Upper lobe of right lung (tissue), 1 donor: ENCODE measurements at regions not wholly inside any gene's neighbourhood (a gene's known extent, or its start where the extent isn't known, plus 50 kb on each side); places are given as distances from the start of the nearest gene placed in this dataset.

Experiments
- ATAC-seq: fragments of 200-7000 bp; cut with Tn5 transposase; one replicate; pipeline ENCODE4 v1.9.1; 2020; ENCODE audit warnings: mild to moderate bottlenecking, moderate library complexity
- DNase-seq: peaks from one replicate; pipeline ENCODE4 v3.0.0-alpha.2; 2020
- H3K27ac ChIP-seq: fragments of 200-600 bp; one replicate; pipeline ENCODE4 v1.8.0; 2022
- H3K27me3 ChIP-seq: fragments of 200-600 bp; one replicate; pipeline ENCODE4 v1.8.0; 2022; ENCODE audit warnings: mild to moderate bottlenecking
- H3K36me3 ChIP-seq: fragments of 200-600 bp; one replicate; pipeline ENCODE4 v1.8.0; 2022
- H3K4me1 ChIP-seq: fragments of 200-600 bp; one replicate; pipeline ENCODE4 v1.8.0; 2022
- H3K4me3 ChIP-seq: fragments of 200-600 bp; one replicate; pipeline ENCODE4 v1.8.0; 2022; ENCODE audit warnings: mild to moderate bottlenecking
- H3K9me3 ChIP-seq: fragments of 200-600 bp; one replicate; pipeline ENCODE4 v1.8.0; 2022
- CTCF ChIP-seq: fragments of 200-600 bp; IDR thresholded peaks from one replicate; pipeline ENCODE4 v1.8.0; 2022; ENCODE audit warnings: antibody characterized with exemption
- intact Hi-C: fragments of 100-400 bp; cut with DNase I; formaldehyde crosslinking; loops from one replicate; pipeline ENCODE4 v1.11.0; 2022
- donor health status: DM: no; HTN: yes; CAD: no; lungs with severe emphysema.

- ATAC-seq (no peak), DNase-seq (no peak)
- Histone ChIP-seq H3K4me1 (no peaks in the 10 kb centered on the region), H3K27ac (no peak overlapping the region), H3K27me3 (no peaks in the 10 kb centered on the region), H3K36me3 (no peaks in the 10 kb centered on the region), H3K9me3 (no peaks in the 10 kb centered on the region), H3K4me3 (no peak overlapping the region)
- TF ChIP-seq CTCF, result no peak
- intact Hi-C loops, result no loop called here
Observed at GRCh38 chr2:235366390-235366789, 127.5 kb upstream of the AGAP1 start.

- TF ChIP-seq CTCF, result no peak
- H3K27ac ChIP-seq, result no peak overlapping the region
- H3K36me3 ChIP-seq, result no peaks in the 10 kb centered on the region
- ATAC-seq, result no peak
- H3K4me1 ChIP-seq, result no peaks in the 10 kb centered on the region
- no peak overlapping the region for H3K4me3 ChIP-seq
- no peaks in the 10 kb centered on the region for H3K9me3 ChIP-seq
- no peaks in the 10 kb centered on the region for H3K27me3 ChIP-seq
- no peak for DNase-seq
- intact Hi-C loops, result no loop called here
Observed at GRCh38 chr2:235366807-235367206, 127.0 kb upstream of the AGAP1 start.

- peak; percentile 22 for ATAC-seq
- Histone ChIP-seq H3K4me1 (no peaks in the 10 kb centered on the region), H3K4me3 (no peak overlapping the region), H3K27me3 (no peaks in the 10 kb centered on the region), H3K36me3 (no peaks in the 10 kb centered on the region), H3K27ac (no peak overlapping the region), H3K9me3 (no peaks in the 10 kb centered on the region)
- no peak for TF ChIP-seq CTCF
- DNase-seq, result no peak
- intact Hi-C loops, result no loop called here
Observed at GRCh38 chr2:235371018-235371417, 122.8 kb upstream of the AGAP1 start.

GRCh38 chr2:235373171-235373570 lies 120.7 kb upstream of the AGAP1 start:
- ATAC-seq (no peak), DNase-seq (no peak)
- no peak overlapping the region for H3K27ac ChIP-seq

GRCh38 chr2:235377176-235377575 lies 116.7 kb upstream of the AGAP1 start:
- Histone ChIP-seq H3K27ac (no peak overlapping the region), H3K4me3 (no peak overlapping the region), H3K36me3 (no peaks in the 10 kb centered on the region), H3K27me3 (no peaks in the 10 kb centered on the region), H3K4me1 (no peaks in the 10 kb centered on the region), H3K9me3 (no peaks in the 10 kb centered on the region)
- no peak for DNase-seq
- ATAC-seq, result no peak
- intact Hi-C loops, result no loop called here
- no peak for TF ChIP-seq CTCF

More at GRCh38 chr2:235373171-235373570, 120.7 kb upstream of the AGAP1 start:
- Histone ChIP-seq H3K36me3 (no peaks in the 10 kb centered on the region), H3K9me3 (no peaks in the 10 kb centered on the region), H3K4me3 (no peak overlapping the region), H3K27me3 (no peaks in the 10 kb centered on the region), H3K4me1 (no peaks in the 10 kb centered on the region)
- intact Hi-C loops, result no loop called here
- TF ChIP-seq CTCF, result no peak

- Histone ChIP-seq H3K27ac (no peak overlapping the region), H3K36me3 (no peaks in the 10 kb centered on the region), H3K27me3 (no peaks in the 10 kb centered on the region), H3K4me3 (no peak overlapping the region), H3K4me1 (no peaks in the 10 kb centered on the region), H3K9me3 (no peaks in the 10 kb centered on the region)
- ATAC-seq (peak; percentile 34), DNase-seq (no peak)
- no peak for TF ChIP-seq CTCF
- intact Hi-C loops, result no loop called here
Observed at GRCh38 chr2:235378246-235378645, 115.6 kb upstream of the AGAP1 start.
